ENCODE measurements at regions not wholly inside any gene's neighbourhood (a gene's known extent, or its start where the extent isn't known, plus 50 kb on each side); places are given as distances from the start of the nearest gene placed in this dataset.

DNA sequence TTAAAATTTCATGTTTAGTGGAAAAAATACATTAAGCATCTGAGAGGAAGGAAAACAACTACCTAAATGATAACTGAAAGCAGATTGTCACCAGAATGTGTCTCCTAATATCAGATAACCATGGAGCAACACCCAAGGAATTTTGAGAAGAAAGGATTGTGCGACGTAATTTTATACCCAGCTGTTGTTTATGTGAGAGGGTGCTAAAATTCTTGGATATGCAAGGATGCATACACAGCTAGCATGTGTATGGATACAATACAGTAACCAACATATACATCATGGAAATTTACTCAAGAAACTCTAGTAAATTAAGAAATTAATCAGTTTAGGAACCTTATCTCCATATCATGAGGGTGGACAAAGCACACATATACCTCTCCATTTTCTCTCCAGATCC, 290.9 kb downstream of the HS3ST3A1 start:
- Mint-ChIP-seq H3K36me3 (ENCODE audit: low read depth) (peaks cover 9% of the 10 kb centered on the region), H3K4me3 (no peak overlapping the region), H3K9me3 (peaks cover 15% of the 10 kb centered on the region), H3K27ac (no peak overlapping the region), H3K4me1 (peaks cover 5% of the 10 kb centered on the region), H3K27me3 (ENCODE audit: low read depth, poor library complexity) (no peaks in the 10 kb centered on the region)
- TF ChIP-seq CTCF (IDR thresholded peaks at IDR 0.05): no peak
- DNase-seq: no peak

GRCh38 chr17:13306310-13306962, 288.6 kb upstream of the ELAC2 start:
- H3K4me1 Mint-ChIP-seq: peaks cover 19% of the 10 kb centered on the region
- H3K27me3 Mint-ChIP-seq (ENCODE audit: low read depth, poor library complexity): peaks cover 4% of the 10 kb centered on the region
- peaks cover 9% of the 10 kb centered on the region for H3K36me3 Mint-ChIP-seq (ENCODE audit: low read depth)
- TF ChIP-seq CTCF (IDR thresholded peaks at IDR 0.05): peak; percentile 68
- no peak overlapping the region for H3K4me3 Mint-ChIP-seq
- no peak overlapping the region for H3K27ac Mint-ChIP-seq
- peak; percentile 41 for DNase-seq
- peaks cover 21% of the 10 kb centered on the region for H3K9me3 Mint-ChIP-seq

GRCh38 chr17:13302983-13303382, 285.2 kb upstream of the ELAC2 start:
- Mint-ChIP-seq H3K27me3 (ENCODE audit: low read depth, poor library complexity) (peaks cover 4% of the 10 kb centered on the region), H3K27ac (no peak overlapping the region), H3K4me3 (no peak overlapping the region), H3K36me3 (ENCODE audit: low read depth) (no peaks in the 10 kb centered on the region), H3K4me1 (peaks cover 19% of the 10 kb centered on the region), H3K9me3 (peaks cover 13% of the 10 kb centered on the region)
- TF ChIP-seq CTCF (IDR thresholded peaks at IDR 0.05): no peak
- DNase-seq: no peak

GRCh38 chr17:13302419-13302818, 284.6 kb upstream of the ELAC2 start:
- Mint-ChIP-seq H3K4me1 (peaks cover 19% of the 10 kb centered on the region), H3K27me3 (ENCODE audit: low read depth, poor library complexity) (peaks cover 4% of the 10 kb centered on the region), H3K36me3 (ENCODE audit: low read depth) (no peaks in the 10 kb centered on the region), H3K9me3 (peaks cover 13% of the 10 kb centered on the region), H3K4me3 (no peak overlapping the region), H3K27ac (no peak overlapping the region)
- no peak for DNase-seq
- TF ChIP-seq CTCF (IDR thresholded peaks at IDR 0.05): no peak

- Mint-ChIP-seq H3K27me3 (ENCODE audit: low read depth, poor library complexity) (peaks cover 6% of the 10 kb centered on the region), H3K4me1 (no peaks in the 10 kb centered on the region), H3K27ac (no peak overlapping the region), H3K36me3 (ENCODE audit: low read depth) (no peaks in the 10 kb centered on the region), H3K4me3 (no peak overlapping the region), H3K9me3 (peaks cover 10% of the 10 kb centered on the region)
- DNase-seq: no peak
- TF ChIP-seq CTCF (IDR thresholded peaks at IDR 0.05): no peak
Observed at GRCh38 chr17:13297183-13297582, 279.4 kb upstream of the ELAC2 start.

DNA sequence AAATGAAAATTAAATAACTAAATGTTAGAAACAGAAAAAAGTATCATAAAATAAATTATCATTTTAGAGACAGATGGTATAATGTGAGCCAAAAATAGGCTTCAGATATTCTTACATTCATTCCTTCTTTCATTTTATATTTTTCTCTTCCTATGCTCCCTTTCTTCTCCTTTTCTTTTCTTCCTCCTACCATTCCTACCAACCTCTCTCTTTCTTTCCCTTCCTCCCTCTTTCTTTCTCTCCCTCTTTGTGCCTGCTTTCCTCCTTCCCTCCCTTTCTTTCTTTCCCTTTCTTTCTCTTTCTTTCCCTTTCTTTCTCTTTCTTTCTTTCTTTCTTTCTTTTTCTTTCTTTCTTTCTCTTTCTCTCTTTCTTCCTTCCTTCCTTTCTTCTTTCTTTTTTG, 275.6 kb upstream of the ELAC2 start:
- TF ChIP-seq CTCF (IDR thresholded peaks at IDR 0.05): no peak
- no peak for DNase-seq
- no peaks in the 10 kb centered on the region for H3K36me3 Mint-ChIP-seq (ENCODE audit: low read depth)
- peaks cover 6% of the 10 kb centered on the region for H3K27me3 Mint-ChIP-seq (ENCODE audit: low read depth, poor library complexity)
- no peaks in the 10 kb centered on the region for H3K9me3 Mint-ChIP-seq
- no peak overlapping the region for H3K27ac Mint-ChIP-seq
- no peaks in the 10 kb centered on the region for H3K4me1 Mint-ChIP-seq
- H3K4me3 Mint-ChIP-seq: no peak overlapping the region
